ENCODE measurements at regions not wholly inside any gene's neighbourhood (a gene's known extent, or its start where the extent isn't known, plus 50 kb on each side); places are given as distances from the start of the nearest gene placed in this dataset.
"Not testable (repeated sequence)": the region's sequence is repeated elsewhere in the genome, so short reads cannot be mapped to it uniquely, and the experiment has no call there.

DNA sequence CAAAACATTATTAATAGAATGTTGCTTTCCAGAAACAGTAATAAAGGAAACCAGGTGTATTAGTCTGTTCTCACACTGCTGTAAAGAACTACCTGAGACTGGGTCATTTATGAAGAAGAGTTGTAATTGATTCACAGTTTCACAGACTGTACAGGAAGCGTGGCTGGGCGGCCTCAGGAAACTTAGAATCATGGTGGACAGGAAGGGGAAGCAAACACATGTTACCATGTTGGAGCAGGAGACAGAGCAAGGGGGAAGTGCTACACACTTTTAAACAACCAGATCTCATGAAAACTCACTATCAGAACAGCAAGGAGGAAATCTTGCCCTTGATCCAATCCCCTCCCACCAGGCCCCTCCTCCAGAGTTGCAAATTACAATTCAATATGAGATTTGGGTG, 815.8 kb downstream of the TRIML1 start:
- no peak for DNase-seq (ENCODE audit: low spot score)

GRCh38 chr4:188956566-188956965, 817.3 kb downstream of the TRIML1 start:
- no peak for DNase-seq (ENCODE audit: low spot score)

GRCh38 chr4:188958346-188958745, 819.1 kb downstream of the TRIML1 start:
- no peak for DNase-seq (ENCODE audit: low spot score)

DNA sequence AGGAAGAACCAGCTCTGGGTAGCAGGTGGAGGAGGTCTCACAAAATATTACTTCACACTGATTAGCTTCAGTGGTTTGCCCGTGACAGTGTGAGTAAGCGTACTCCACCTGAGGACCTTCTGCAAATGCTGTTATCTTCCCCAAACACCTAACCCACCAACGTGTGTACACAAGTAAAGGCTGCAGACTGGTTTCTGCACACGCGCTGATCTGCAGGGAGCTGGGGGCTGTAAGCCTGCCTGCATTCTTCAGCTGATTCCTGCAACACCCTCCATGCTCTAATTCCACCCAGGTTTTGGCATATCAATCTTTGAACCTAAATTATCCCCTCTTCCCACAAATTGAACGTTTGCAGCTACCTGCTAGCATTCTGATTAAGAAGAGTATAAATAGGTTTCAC, 820.2 kb downstream of the TRIML1 start:
- DNase-seq (ENCODE audit: low spot score): no peak

DNA sequence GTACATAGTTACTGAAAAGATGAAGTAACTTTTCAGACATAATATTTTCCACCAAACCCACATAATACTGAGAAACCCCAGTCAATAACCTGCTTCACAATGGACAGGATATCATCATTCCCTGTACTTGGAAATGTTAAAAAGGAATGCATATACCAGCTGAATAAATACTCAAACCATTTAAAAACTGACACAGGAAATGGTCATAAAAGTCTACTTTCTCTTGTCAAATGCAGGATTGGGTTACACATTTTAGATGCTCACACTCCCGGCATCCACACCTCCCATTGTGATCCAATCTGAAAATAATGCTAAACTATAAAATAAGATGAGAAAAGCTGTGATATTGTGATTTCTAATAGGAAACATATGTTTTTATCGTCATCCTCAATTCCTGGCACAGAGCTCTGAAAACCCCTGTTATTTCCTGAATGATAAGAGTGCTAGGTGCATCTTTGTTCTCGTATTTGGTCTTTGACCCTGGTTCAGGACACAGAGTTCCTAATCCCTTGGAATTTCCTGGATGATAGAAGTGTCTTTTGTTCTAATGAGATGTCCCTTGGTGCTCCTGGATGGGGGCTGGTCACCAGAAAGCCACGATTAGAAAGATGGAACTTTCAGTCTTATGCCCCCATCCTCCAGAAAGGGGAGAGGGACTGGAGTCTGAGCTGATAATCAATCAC, 821.3 kb downstream of the TRIML1 start:
- no peak for DNase-seq (ENCODE audit: low spot score)

GRCh38 chr4:188971125-188971524, 831.9 kb downstream of the TRIML1 start:
- no peak for DNase-seq (ENCODE audit: low spot score)

GRCh38 chr4:188975271-188975670, 836.0 kb downstream of the TRIML1 start:
- no peak for DNase-seq (ENCODE audit: low spot score)

DNA sequence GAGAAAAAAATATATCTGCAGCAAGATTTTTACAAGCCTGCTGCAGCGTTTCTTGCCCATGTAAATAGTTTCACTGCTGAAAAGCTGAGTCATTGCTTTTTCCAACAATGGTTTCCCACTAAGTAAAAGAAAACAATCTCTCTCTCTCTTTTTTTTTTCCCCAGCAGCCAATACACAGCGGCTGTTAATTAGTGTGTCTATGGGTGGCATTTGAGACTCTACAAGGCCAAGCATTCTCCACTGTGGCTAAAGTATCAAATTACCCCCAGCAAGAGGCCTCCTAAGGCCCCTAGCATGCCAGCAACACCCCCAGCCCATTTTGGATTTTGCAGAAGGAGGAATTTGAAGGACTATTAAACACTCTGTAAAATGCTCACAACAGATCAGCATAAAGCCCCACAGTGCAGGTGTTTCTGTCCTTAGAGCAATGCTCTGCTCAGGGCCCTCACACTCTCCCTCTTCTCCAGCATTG, 837.4 kb downstream of the TRIML1 start:
- DNase-seq (ENCODE audit: low spot score): no peak

- not testable (repeated sequence) for DNase-seq (ENCODE audit: low spot score)
These were observed 838.0 kb downstream of the TRIML1 start for GRCh38 chr4:188977232-188977631.

- DNase-seq (ENCODE audit: low spot score): no peak
These were observed 845.3 kb downstream of the TRIML1 start for GRCh38 chr4:188984518-188984917.

DNA sequence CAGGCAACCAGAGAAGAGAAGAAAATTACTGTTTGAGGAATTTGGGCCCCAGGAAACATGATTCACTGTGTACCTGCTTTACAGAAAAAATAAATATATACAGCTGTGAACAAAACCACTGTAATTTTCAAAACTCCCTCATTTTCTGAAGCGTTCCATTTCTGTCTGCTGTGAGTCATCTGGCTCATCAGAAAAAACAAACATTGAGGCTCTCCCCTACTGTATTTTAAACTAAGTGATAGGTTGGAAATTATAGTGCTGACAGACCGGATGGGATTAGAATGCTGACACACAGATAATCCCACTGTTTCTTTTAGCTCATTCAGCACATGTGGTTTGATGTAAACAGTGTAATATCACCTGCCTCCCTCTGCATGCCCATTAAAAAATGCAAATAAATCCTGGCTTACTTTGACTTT, 847.0 kb downstream of the TRIML1 start:
- DNase-seq (ENCODE audit: low spot score): no peak

DNA sequence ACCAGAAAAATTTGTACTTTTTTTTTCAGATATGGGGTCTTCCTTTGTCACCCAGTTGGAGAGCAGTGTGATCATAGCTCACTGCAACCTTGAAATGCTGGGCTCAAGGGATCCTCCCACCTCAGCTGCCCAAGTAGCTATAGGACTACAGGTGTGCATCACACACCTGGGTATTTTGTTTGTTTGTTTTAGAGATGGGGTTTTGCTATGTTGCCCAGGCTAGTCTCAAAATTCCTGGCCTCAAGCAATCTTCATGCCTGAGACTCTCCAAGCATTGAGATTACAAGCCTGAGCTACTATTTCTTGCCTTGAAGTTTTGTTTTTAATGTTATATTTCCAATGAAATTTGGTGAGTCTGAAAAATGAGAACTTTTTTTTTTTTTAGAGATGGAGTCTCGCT, 847.8 kb downstream of the TRIML1 start:
- DNase-seq (ENCODE audit: low spot score): no peak

DNA sequence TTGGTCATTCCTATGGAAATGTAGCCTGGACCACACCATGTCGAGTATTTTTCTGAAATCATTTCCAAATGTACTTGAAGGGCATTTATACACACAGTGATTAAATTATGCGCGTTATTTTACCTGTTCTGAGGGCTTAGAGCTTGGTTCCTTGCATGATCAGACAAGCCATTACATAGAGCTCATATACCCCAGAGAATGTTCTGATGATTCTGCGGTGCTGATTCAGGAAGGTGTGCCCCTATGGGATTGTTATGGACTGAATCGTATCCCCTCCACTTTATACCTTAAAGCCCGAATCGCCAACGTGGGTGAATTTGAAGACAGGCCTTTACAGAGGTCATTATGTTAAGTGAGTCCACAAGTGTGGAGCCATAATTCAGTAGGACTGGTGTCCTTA, 848.9 kb downstream of the TRIML1 start:
- DNase-seq (ENCODE audit: low spot score): no peak

- no peak for DNase-seq (ENCODE audit: low spot score)
These were observed 850.1 kb downstream of the TRIML1 start for GRCh38 chr4:188989371-188989770.

GRCh38 chr4:188992706-188993105, 853.5 kb downstream of the TRIML1 start:
- DNase-seq (ENCODE audit: low spot score): no peak

GRCh38 chr4:188993871-188994270, 854.6 kb downstream of the TRIML1 start:
- no peak for DNase-seq (ENCODE audit: low spot score)

- no peak for DNase-seq (ENCODE audit: low spot score)
These were observed 862.2 kb downstream of the TRIML1 start for GRCh38 chr4:189001283-189001970.

DNA sequence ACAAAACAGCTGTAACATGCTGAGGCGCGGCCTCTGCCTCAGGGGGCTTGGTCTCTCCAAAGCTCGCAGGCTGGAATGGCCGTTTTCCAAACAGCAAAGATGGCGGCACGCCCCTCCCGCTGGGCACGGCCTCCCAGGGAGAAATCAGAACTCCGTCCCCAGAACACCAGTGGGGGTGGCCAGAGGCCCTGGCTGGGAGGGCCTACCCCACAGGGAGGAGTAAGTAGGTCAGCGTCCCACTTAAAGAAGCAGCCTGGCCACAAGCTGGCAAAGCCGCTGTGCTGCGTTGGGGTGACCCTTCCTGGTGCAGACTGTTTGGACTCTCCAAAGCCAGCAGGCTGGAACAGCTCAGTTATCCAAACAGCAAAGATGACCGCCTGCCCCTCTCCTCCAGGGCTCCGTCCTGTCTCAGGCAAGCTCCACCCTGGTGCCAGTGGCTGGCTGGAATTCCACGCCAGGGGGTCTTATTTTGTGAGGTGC, 862.8 kb downstream of the TRIML1 start:
- no peak for DNase-seq (ENCODE audit: low spot score)

- no peak for DNase-seq (ENCODE audit: low spot score)
These were observed 863.2 kb downstream of the TRIML1 start for GRCh38 chr4:189002475-189002874.

DNA sequence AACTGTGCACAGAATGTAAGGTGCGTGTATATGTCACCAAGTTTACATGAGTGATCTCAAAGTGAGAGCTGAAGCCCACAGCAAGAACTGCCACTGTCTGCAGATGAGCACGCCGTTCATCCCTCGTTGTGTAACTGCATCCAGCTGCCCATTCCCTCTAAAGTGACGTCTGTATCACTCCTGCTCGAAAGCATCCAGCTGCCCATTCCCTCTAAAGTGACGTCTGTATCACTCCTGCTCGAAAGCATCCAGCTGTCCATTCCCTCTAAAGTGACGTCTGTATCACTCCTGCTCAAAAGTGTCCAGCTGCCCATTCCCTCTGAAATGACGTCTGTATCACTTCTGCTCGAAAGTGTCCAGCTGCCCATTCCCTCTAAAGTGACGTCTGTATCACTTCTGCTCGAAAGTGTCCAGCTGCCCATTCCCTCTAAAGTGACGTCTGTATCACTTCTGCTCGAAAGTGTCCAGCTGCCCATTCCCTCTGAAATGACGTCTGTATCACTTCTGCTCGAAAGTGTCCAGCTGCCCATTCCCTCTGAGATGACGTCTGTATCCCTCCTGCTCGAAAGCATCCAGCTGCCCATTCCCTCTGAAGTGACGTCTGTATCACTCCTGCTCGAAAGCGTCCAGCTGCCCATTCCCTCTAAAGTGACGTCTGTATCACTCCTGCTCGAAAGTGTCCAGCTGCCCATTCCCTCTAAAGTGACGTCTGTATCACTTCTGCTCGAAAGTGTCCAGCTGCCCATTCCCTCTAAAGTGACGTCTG, 871.4 kb downstream of the TRIML1 start:
- DNase-seq (ENCODE audit: low spot score): not testable (repeated sequence)

DNA sequence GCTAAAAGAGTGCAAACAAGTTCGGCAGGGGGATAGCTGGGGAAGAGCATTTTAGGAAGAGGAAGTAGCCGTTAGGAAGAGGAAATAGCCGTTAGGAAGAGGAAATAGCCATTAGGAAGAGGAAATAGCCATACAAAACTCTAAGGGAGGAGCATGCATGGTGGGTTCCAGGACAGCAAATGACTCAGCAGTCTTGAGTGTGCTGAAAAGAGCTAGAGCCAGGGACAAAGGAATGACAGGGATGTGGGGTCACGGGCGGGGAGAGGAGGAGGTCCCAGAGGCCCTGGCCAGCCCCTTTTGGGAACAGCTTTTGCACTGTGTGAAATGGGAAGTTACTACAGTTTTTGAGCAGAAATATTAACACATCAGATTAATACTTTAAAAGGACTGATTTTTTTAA, 882.6 kb downstream of the TRIML1 start:
- DNase-seq (ENCODE audit: low spot score): no peak

DNA sequence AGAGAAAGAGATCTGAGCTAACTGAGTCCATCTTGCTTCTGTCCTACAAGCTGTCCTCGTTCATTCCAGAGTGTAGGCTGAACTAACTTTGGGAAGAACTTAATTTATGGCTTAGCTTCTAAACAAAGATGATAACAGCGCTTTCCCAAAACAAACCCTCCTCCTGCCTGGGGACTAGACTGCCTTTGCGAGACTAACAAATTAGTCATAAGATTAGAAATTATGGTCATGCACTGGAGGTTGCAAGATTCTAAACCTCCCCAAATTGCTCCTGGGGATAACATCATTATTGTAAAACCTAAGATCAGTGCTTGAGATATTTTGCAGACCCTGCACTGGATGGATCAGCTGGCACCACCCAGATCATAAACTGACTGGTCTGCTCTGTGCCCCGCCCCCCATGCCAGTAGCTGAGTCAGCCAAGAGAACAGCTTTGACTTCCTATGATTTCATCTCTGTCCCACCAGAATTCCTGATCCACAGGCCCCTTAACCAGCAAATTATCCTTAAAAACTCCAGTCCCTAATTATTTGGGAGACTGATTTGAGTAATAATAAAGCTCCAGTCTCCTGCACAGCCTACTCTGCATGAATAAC, 883.3 kb downstream of the TRIML1 start:
- no peak for DNase-seq (ENCODE audit: low spot score)
